ENCODE measurements at regions not wholly inside any gene's neighbourhood (a gene's known extent, or its start where the extent isn't known, plus 50 kb on each side); places are given as distances from the start of the nearest gene placed in this dataset.
"Not testable (repeated sequence)": the region's sequence is repeated elsewhere in the genome, so short reads cannot be mapped to it uniquely, and the experiment has no call there.

GRCh38 chr4:104272966-104273365 lies 221.7 kb downstream of the CXXC4 start:
- TF ChIP-seq CTCF (conservative IDR thresholded peaks at IDR 0.05; ENCODE audit: low read length) = no peak

GRCh38 chr4:104269603-104270002 lies 225.1 kb downstream of the CXXC4 start:
- not testable (repeated sequence) for H3K4me3 ChIP-seq (ENCODE audit: low read length); DNase-seq (ENCODE audit: low read depth)

More at GRCh38 chr4:104272966-104273365, 221.7 kb downstream of the CXXC4 start:
- no peak overlapping the region for H3K4me3 ChIP-seq (ENCODE audit: low read length)
- no peak for DNase-seq (ENCODE audit: low read depth)

- no peak for DNase-seq (ENCODE audit: low read depth)
- no peak overlapping the region for H3K4me3 ChIP-seq (ENCODE audit: low read length)
- no peak for TF ChIP-seq CTCF (conservative IDR thresholded peaks at IDR 0.05; ENCODE audit: low read length)
Measured at GRCh38 chr4:104263100-104263499, 231.6 kb downstream of the CXXC4 start.

- DNase-seq (ENCODE audit: low read depth) = no peak
- H3K4me3 ChIP-seq (ENCODE audit: low read length) = no peak overlapping the region
- TF ChIP-seq CTCF (conservative IDR thresholded peaks at IDR 0.05; ENCODE audit: low read length) = no peak
Measured at GRCh38 chr4:104262678-104263077, 232.0 kb downstream of the CXXC4 start.

- no peak overlapping the region for H3K4me3 ChIP-seq (ENCODE audit: low read length)
- no peak for TF ChIP-seq CTCF (conservative IDR thresholded peaks at IDR 0.05; ENCODE audit: low read length)
Measured at GRCh38 chr4:104248726-104249125, 246.0 kb downstream of the CXXC4 start.

GRCh38 chr4:104235967-104236366 lies 258.7 kb downstream of the CXXC4 start:
- DNase-seq (ENCODE audit: low read depth) = no peak
- no peak for TF ChIP-seq CTCF (conservative IDR thresholded peaks at IDR 0.05; ENCODE audit: low read length)
- H3K4me3 ChIP-seq (ENCODE audit: low read length) = no peak overlapping the region

More at GRCh38 chr4:104248726-104249125, 246.0 kb downstream of the CXXC4 start:
- no peak for DNase-seq (ENCODE audit: low read depth)

GRCh38 chr4:104217526-104217925 lies 277.2 kb downstream of the CXXC4 start:
- no peak for TF ChIP-seq CTCF (conservative IDR thresholded peaks at IDR 0.05; ENCODE audit: low read length)
- no peak for DNase-seq (ENCODE audit: low read depth)
- H3K4me3 ChIP-seq (ENCODE audit: low read length) = no peak overlapping the region

- no peak for TF ChIP-seq CTCF (conservative IDR thresholded peaks at IDR 0.05; ENCODE audit: low read length)
- no peak overlapping the region for H3K4me3 ChIP-seq (ENCODE audit: low read length)
- DNase-seq (ENCODE audit: low read depth) = no peak
Measured at GRCh38 chr4:104211657-104212056, 283.0 kb downstream of the CXXC4 start.
